Spleen (tissue), 7 donors: ENCODE measurements at regions not wholly inside any gene's neighbourhood (a gene's known extent, or its start where the extent isn't known, plus 50 kb on each side); places are given as distances from the start of the nearest gene placed in this dataset.

Experiments
- POLR2A ChIP-seq, 3 donors: fragments of 450-650 bp; IDR thresholded peaks; one replicate each; pipeline ENCODE4 v1.5.1; 2017; ENCODE audit warnings: antibody characterized with exemption in 3 of 3, mild to moderate bottlenecking in 1 of 3
- POLR2AphosphoS5 ChIP-seq, 3 donors: sonication (generic); formaldehyde crosslinking; IDR thresholded peaks; one replicate each; pipeline ENCODE4 v1.5.1; 2017; ENCODE audit warnings: antibody characterized with exemption in 3 of 3
- TF ChIP-seq, protein P1 (sequence below), 11 experiments: fragments of 200-600 bp in 7 of 11; fragments of 450-650 bp in 4 of 11; sonication (generic) in 4 of 11; IDR thresholded peaks in 8 of 11; conservative IDR thresholded peaks in 3 of 11; 1 replicate in 7 of 11; 2 replicates in 4 of 11; pipeline versions ENCODE4 v1.4.0 to v1.8.0; 2016 to 2021; ENCODE audit warnings: antibody characterized with exemption in 11 of 11, inconsistent platforms in 4 of 11, mild to moderate bottlenecking in 1 of 11
- donor health status: DM: no; HTN: no; CAD: no; lungs with moderate emphysema.
- donor health status: DM: no; HTN: no; CAD: no.
- donor health status: DM: no; HTN: no; CAD: no.

DNA sequence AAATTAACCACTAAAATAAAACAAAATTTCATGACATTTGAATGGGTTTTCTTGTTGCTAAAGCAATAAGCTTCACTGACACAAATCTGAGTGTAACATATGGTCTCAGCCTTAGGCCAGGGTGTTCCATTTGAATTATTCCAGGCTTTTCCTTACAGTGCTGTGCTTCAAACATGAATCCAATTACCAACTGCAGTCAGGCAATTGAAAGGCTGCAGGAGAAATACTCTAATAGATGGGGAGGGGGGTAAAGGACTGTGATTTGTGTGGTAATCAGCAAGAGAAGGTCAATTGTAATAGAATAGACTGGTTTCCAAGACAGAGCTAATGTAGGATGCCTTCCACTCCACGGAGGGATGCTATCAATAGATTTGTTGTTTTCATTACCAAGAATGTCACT is 466.7 kb downstream of the C3orf38 start:
- TF ChIP-seq, protein P1, sequence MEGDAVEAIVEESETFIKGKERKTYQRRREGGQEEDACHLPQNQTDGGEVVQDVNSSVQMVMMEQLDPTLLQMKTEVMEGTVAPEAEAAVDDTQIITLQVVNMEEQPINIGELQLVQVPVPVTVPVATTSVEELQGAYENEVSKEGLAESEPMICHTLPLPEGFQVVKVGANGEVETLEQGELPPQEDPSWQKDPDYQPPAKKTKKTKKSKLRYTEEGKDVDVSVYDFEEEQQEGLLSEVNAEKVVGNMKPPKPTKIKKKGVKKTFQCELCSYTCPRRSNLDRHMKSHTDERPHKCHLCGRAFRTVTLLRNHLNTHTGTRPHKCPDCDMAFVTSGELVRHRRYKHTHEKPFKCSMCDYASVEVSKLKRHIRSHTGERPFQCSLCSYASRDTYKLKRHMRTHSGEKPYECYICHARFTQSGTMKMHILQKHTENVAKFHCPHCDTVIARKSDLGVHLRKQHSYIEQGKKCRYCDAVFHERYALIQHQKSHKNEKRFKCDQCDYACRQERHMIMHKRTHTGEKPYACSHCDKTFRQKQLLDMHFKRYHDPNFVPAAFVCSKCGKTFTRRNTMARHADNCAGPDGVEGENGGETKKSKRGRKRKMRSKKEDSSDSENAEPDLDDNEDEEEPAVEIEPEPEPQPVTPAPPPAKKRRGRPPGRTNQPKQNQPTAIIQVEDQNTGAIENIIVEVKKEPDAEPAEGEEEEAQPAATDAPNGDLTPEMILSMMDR (IDR thresholded peaks at IDR 0.05 in 8 of 11, conservative IDR thresholded peaks at IDR 0.05 in 3 of 11), result no peak
- no peak for TF ChIP-seq POLR2A (IDR thresholded peaks at IDR 0.05)
- no peak for TF ChIP-seq POLR2AphosphoS5 (IDR thresholded peaks at IDR 0.05)
